ENCODE measurements at regions not wholly inside any gene's neighbourhood (a gene's known extent, or its start where the extent isn't known, plus 50 kb on each side); places are given as distances from the start of the nearest gene placed in this dataset.

- peak overlapping the region in 3 of 12 donors; percentile 40 to 78 (median 72) for H3K27ac ChIP-seq
- H3K36me3 ChIP-seq, result no peaks in the 10 kb centered on the region
- WGBS, 4 donors, result 93 to 99% (median 95%) methylated on average over 7 of the region's 7 CpGs
- ATAC-seq (no peak), DNase-seq (no peak)
- peaks cover 0 to 42% (median 21%) of the 10 kb centered on the region in 12 donors for H3K4me1 ChIP-seq
- intact Hi-C loops (cut with DNase I), result loop anchor here in 1 of 10 donors (5.0 kb wide), 1 partner anchor 81 kb away; no protein-coding TSS in a partner anchor
- TF ChIP-seq POLR2A (IDR thresholded peaks at IDR 0.05), result no peak
- no peak for TF ChIP-seq CTCF (IDR thresholded peaks at IDR 0.05)
- no peaks in the 10 kb centered on the region for H3K27me3 ChIP-seq
- H3K4me3 ChIP-seq, result no peak overlapping the region
- H3K9me3 ChIP-seq, result no peaks in the 10 kb centered on the region
These were observed 124.5 kb downstream of the TLR5 start for GRCh38 chr1:223018534-223018933.

GRCh38 chr1:223019256-223019655 is 123.8 kb downstream of the TLR5 start:
- DNase-seq (no peak), ATAC-seq (no peak)
- intact Hi-C loops (cut with DNase I), result loop anchor here in 1 of 10 donors (5.0 kb wide), 1 partner anchor 82 kb away; no protein-coding TSS in a partner anchor
- no peak for TF ChIP-seq CTCF (IDR thresholded peaks at IDR 0.05)
- TF ChIP-seq POLR2A (IDR thresholded peaks at IDR 0.05), result no peak
- H3K4me3 ChIP-seq, result no peak overlapping the region
- peaks cover 0 to 48% (median 23%) of the 10 kb centered on the region in 12 donors for H3K4me1 ChIP-seq
- H3K9me3 ChIP-seq, result peaks cover 0 to 6% (median 0%) of the 10 kb centered on the region in 12 donors
- no peaks in the 10 kb centered on the region for H3K27me3 ChIP-seq
- H3K27ac ChIP-seq, result no peak overlapping the region
- no peaks in the 10 kb centered on the region for H3K36me3 ChIP-seq

- Histone ChIP-seq H3K36me3 (no peaks in the 10 kb centered on the region), H3K27ac (peak overlapping the region in 1 of 12 donors; percentile 5), H3K27me3 (no peaks in the 10 kb centered on the region), H3K4me1 (peaks cover 0 to 48% (median 23%) of the 10 kb centered on the region in 12 donors), H3K9me3 (peaks cover 0 to 6% (median 0%) of the 10 kb centered on the region in 12 donors), H3K4me3 (no peak overlapping the region)
- ATAC-seq, result no peak
- DNase-seq, result no peak
- intact Hi-C loops (cut with DNase I), result loop anchor here in 2 of 10 donors (5.0 kb wide), 1 partner anchor 57 kb away; no protein-coding TSS in a partner anchor
- WGBS, 4 donors, result 92 to 100% (median 94%) methylated on average over 2 to 4 of the region's 4 CpGs
- TF ChIP-seq CTCF (IDR thresholded peaks at IDR 0.05) (no peak), POLR2A (IDR thresholded peaks at IDR 0.05) (no peak)
These were observed 122.3 kb downstream of the TLR5 start for GRCh38 chr1:223020770-223021169.

- Histone ChIP-seq H3K4me1 (peaks cover 0 to 35% (median 16%) of the 10 kb centered on the region in 12 donors), H3K4me3 (no peak overlapping the region), H3K27me3 (no peaks in the 10 kb centered on the region), H3K9me3 (peaks cover 0 to 6% (median 0%) of the 10 kb centered on the region in 12 donors), H3K36me3 (no peaks in the 10 kb centered on the region), H3K27ac (peak overlapping the region; percentile 15 to 81 (median 66))
- ATAC-seq, result peak; percentile 73 to 97 (median 80)
- 39 to 68% (median 52%) methylated on average over 6 to 7 of the region's 7 CpGs for WGBS, 4 donors
- intact Hi-C loops (cut with DNase I), result loop anchor here in 2 of 10 donors (5.0 kb wide), 1 partner anchor 54 kb away; no protein-coding TSS in a partner anchor
- DNase-seq, result peak in 4 of 5 donors; percentile 38 to 52 (median 46)
- no peak for TF ChIP-seq CTCF (IDR thresholded peaks at IDR 0.05)
- no peak for TF ChIP-seq POLR2A (IDR thresholded peaks at IDR 0.05)
These were observed 120.2 kb downstream of the TLR5 start for GRCh38 chr1:223022641-223023473.

Data from heart left ventricle (tissue), 16 donors.